ENCODE measurements at regions not wholly inside any gene's neighbourhood (a gene's known extent, or its start where the extent isn't known, plus 50 kb on each side); places are given as distances from the start of the nearest gene placed in this dataset.

DNA sequence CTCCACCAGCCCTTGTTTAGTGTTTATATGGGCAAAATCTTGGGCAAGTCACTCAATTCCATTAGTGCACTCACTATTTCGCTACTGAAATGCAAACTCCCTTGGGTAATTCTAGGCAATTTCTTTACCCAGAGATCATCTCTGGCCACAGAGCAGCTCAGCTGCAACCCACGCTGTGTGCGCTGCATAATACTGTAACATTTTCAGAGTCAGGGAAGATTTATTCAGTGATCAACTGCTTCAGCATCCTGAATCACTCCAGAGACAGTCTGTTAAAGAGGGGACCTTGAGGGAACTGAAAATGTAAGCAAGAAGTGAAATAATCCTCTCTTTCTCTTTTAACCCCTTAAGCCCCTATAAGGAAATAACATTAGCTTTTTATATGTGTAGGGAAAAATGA lies 189.6 kb upstream of the FBXL4 start:
- DNase-seq (ENCODE audit: low read depth in 2 of 2) = no peak
- TF ChIP-seq, protein P1, sequence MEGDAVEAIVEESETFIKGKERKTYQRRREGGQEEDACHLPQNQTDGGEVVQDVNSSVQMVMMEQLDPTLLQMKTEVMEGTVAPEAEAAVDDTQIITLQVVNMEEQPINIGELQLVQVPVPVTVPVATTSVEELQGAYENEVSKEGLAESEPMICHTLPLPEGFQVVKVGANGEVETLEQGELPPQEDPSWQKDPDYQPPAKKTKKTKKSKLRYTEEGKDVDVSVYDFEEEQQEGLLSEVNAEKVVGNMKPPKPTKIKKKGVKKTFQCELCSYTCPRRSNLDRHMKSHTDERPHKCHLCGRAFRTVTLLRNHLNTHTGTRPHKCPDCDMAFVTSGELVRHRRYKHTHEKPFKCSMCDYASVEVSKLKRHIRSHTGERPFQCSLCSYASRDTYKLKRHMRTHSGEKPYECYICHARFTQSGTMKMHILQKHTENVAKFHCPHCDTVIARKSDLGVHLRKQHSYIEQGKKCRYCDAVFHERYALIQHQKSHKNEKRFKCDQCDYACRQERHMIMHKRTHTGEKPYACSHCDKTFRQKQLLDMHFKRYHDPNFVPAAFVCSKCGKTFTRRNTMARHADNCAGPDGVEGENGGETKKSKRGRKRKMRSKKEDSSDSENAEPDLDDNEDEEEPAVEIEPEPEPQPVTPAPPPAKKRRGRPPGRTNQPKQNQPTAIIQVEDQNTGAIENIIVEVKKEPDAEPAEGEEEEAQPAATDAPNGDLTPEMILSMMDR (conservative IDR thresholded peaks at IDR 0.05 in 1 of 2, IDR thresholded peaks at IDR 0.05 in 1 of 2; ENCODE audit: low read depth in 1 of 2, low read length in 2 of 2) = no peak
- no peak for TF ChIP-seq EZH2 (IDR thresholded peaks at IDR 0.05; ENCODE audit: low read length, missing control alignments)
- H3K4me1 ChIP-seq (ENCODE audit: control insufficient read depth, extremely low read depth, insufficient read depth, low read length) = no peaks in the 10 kb centered on the region
- H2AFZ ChIP-seq (ENCODE audit: low read length) = no peak overlapping the region
- H3K9me3 ChIP-seq (ENCODE audit: control insufficient read depth, insufficient read depth, low read depth, low read length) = no peaks in the 10 kb centered on the region
- H4K20me1 ChIP-seq (ENCODE audit: control insufficient read depth, extremely low read depth, insufficient read depth, low read length) = no peaks in the 10 kb centered on the region
- H3K9ac ChIP-seq (ENCODE audit: insufficient read depth, low read length) = no peak overlapping the region
- H3K4me3 ChIP-seq (replicated peaks in 1 of 4; ENCODE audit: control extremely low read depth in 1 of 4, insufficient read depth in 1 of 4, low read depth in 3 of 4, low read length in 4 of 4) = no peak overlapping the region
- no peaks in the 10 kb centered on the region for H3K27me3 ChIP-seq (ENCODE audit: control insufficient read depth, insufficient read depth, low read length)
- no peaks in the 10 kb centered on the region for H3K36me3 ChIP-seq (ENCODE audit: control insufficient read depth, insufficient read depth, low read length)
- no peak overlapping the region for H3K4me2 ChIP-seq (ENCODE audit: extremely low read depth, insufficient read depth, low read length)
- H3K79me2 ChIP-seq (ENCODE audit: control insufficient read depth, insufficient read depth, low read length) = no peaks in the 10 kb centered on the region
- no peak overlapping the region for H3K27ac ChIP-seq (ENCODE audit: insufficient read depth, low read length)

DNA sequence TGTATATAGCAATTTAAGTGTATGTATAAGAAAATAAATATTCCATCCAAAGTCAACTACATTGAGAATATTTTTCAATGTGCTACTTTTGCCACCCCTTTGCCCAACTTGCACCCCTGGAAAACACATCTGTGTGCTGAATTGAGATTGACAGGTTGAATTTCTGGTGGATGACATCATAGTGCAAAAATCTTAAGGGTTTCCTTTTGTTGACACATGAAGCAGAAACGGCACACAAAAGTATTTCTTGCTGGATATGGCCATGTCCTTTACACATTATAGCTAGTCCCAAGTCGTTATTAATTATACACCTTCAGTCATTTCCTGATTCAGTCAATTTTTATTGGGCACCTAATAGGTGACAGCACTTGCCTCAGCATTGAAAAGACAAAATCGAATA lies 188.7 kb upstream of the FBXL4 start:
- no peak overlapping the region for H3K4me3 ChIP-seq (replicated peaks in 1 of 4; ENCODE audit: control extremely low read depth in 1 of 4, insufficient read depth in 1 of 4, low read depth in 3 of 4, low read length in 4 of 4)
- H3K9me3 ChIP-seq (ENCODE audit: control insufficient read depth, insufficient read depth, low read depth, low read length) = no peaks in the 10 kb centered on the region
- no peaks in the 10 kb centered on the region for H3K79me2 ChIP-seq (ENCODE audit: control insufficient read depth, insufficient read depth, low read length)
- H3K27me3 ChIP-seq (ENCODE audit: control insufficient read depth, insufficient read depth, low read length) = no peaks in the 10 kb centered on the region
- DNase-seq (ENCODE audit: low read depth in 2 of 2) = no peak
- no peak overlapping the region for H2AFZ ChIP-seq (ENCODE audit: low read length)
- no peak overlapping the region for H3K27ac ChIP-seq (ENCODE audit: insufficient read depth, low read length)
- no peaks in the 10 kb centered on the region for H4K20me1 ChIP-seq (ENCODE audit: control insufficient read depth, extremely low read depth, insufficient read depth, low read length)
- H3K36me3 ChIP-seq (ENCODE audit: control insufficient read depth, insufficient read depth, low read length) = no peaks in the 10 kb centered on the region
- H3K4me1 ChIP-seq (ENCODE audit: control insufficient read depth, extremely low read depth, insufficient read depth, low read length) = no peaks in the 10 kb centered on the region
- no peak overlapping the region for H3K4me2 ChIP-seq (ENCODE audit: extremely low read depth, insufficient read depth, low read length)
- no peak overlapping the region for H3K9ac ChIP-seq (ENCODE audit: insufficient read depth, low read length)
- TF ChIP-seq, protein P1 (conservative IDR thresholded peaks at IDR 0.05 in 1 of 2, IDR thresholded peaks at IDR 0.05 in 1 of 2; ENCODE audit: low read depth in 1 of 2, low read length in 2 of 2) = no peak
- TF ChIP-seq EZH2 (IDR thresholded peaks at IDR 0.05; ENCODE audit: low read length, missing control alignments) = no peak

DNA sequence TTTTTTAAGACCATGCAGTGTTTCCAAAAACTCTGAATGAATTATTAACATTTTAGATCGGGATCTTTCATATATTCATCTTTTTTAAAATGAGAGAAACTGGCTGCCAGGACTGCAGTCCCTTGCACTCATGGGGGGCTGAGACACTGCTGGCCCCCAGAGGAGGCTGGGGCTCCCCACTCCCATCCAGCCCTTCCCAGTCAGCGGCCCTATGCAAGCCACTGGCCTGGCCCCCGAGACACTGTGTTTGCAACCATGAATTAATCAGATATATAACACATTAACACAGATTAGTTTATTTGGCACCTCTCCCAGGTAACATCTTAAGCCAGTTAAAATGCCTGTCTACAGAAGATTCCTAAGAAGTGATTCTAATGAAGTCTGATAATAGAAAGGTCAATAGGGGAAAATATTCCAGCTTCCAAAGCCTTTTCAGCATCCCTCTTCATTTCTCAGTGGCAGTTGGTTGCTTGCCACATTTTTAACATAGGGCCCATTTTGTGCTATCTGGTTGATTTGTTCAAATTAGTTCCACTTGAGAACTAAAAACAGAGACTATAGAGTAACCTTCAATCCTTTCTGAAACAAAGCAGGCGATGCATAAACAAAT lies 184.4 kb upstream of the FBXL4 start:
- no peaks in the 10 kb centered on the region for H3K27me3 ChIP-seq (ENCODE audit: control insufficient read depth, insufficient read depth, low read length)
- no peak overlapping the region for H3K9ac ChIP-seq (ENCODE audit: insufficient read depth, low read length)
- no peak overlapping the region for H3K27ac ChIP-seq (ENCODE audit: insufficient read depth, low read length)
- H2AFZ ChIP-seq (ENCODE audit: low read length) = no peak overlapping the region
- no peaks in the 10 kb centered on the region for H3K4me1 ChIP-seq (ENCODE audit: control insufficient read depth, extremely low read depth, insufficient read depth, low read length)
- no peak overlapping the region for H3K4me2 ChIP-seq (ENCODE audit: extremely low read depth, insufficient read depth, low read length)
- TF ChIP-seq, protein P1 (conservative IDR thresholded peaks at IDR 0.05 in 1 of 2, IDR thresholded peaks at IDR 0.05 in 1 of 2; ENCODE audit: low read depth in 1 of 2, low read length in 2 of 2) = no peak
- TF ChIP-seq EZH2 (IDR thresholded peaks at IDR 0.05; ENCODE audit: low read length, missing control alignments) = no peak
- no peaks in the 10 kb centered on the region for H3K9me3 ChIP-seq (ENCODE audit: control insufficient read depth, insufficient read depth, low read depth, low read length)
- no peaks in the 10 kb centered on the region for H4K20me1 ChIP-seq (ENCODE audit: control insufficient read depth, extremely low read depth, insufficient read depth, low read length)
- no peaks in the 10 kb centered on the region for H3K79me2 ChIP-seq (ENCODE audit: control insufficient read depth, insufficient read depth, low read length)
- peak in 1 of 2 donors; percentile 57 for DNase-seq (ENCODE audit: low read depth in 2 of 2)
- no peaks in the 10 kb centered on the region for H3K36me3 ChIP-seq (ENCODE audit: control insufficient read depth, insufficient read depth, low read length)
- H3K4me3 ChIP-seq (replicated peaks in 1 of 4; ENCODE audit: control extremely low read depth in 1 of 4, insufficient read depth in 1 of 4, low read depth in 3 of 4, low read length in 4 of 4) = no peak overlapping the region
